GM19463 (cell line): ENCODE measurements at regions not wholly inside any gene's neighbourhood (a gene's known extent, or its start where the extent isn't known, plus 50 kb on each side); places are given as distances from the start of the nearest gene placed in this dataset.
"Not testable (repeated sequence)": the region's sequence is repeated elsewhere in the genome, so short reads cannot be mapped to it uniquely, and the experiment has no call there.

Experiments used
- ATAC-seq: cut with Tn5 transposase; IDR thresholded peaks from one replicate; pipeline ENCODE4 v1.9.1; 2021; ENCODE audit warnings: mild to moderate bottlenecking, moderate library complexity; ENCODE audit not compliant: unreplicated experiment

DNA sequence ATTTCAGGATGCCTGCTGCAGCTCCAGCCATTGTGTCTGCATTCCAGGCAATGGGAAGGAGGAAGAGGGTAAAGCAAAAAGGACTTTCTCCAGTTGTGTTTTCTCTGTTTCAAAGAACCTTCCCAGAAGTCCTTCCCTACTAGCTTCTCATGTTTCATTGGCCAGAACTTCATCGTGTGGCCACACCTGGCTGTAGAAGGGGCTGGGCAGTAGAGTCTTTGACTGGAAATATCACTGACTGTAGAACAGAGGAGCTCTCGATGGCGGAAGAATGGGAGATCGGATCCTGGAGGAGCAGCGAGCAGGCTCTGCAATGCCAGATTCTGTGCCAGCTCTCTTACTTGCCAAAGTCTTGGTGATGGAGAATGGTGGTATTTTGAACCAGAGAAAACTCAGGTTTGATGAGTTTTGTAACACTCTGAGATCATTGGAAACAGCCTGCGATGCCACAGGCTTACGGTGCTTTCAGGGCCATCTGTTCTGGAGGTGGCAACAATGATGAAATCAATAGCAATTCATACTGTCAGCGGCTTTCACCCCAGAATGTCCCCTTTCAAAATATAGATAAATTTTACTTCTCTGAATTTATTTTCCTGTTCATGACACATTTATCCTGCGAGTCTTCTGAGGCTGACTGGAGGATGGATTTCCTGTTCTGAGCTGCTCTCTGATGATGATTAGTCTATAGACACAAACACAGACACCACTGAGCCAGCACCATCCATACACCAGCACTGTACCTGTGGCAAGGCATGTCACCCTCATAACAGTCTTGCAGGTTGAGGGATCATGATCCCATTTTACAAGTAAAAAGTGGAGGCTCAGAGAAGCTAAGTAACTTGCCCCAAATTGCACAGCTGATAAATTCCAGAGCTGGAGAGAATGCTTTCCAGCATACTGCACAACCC is 204.2 kb downstream of the EMX2 start:
- no peak for ATAC-seq

GRCh38 chr10:117747636-117748035 is 205.1 kb downstream of the EMX2 start:
- no peak for ATAC-seq

- ATAC-seq = no peak
Measured at GRCh38 chr10:117748058-117748457, 205.5 kb downstream of the EMX2 start.

GRCh38 chr10:117750616-117751015 is 208.1 kb downstream of the EMX2 start:
- no peak for ATAC-seq

DNA sequence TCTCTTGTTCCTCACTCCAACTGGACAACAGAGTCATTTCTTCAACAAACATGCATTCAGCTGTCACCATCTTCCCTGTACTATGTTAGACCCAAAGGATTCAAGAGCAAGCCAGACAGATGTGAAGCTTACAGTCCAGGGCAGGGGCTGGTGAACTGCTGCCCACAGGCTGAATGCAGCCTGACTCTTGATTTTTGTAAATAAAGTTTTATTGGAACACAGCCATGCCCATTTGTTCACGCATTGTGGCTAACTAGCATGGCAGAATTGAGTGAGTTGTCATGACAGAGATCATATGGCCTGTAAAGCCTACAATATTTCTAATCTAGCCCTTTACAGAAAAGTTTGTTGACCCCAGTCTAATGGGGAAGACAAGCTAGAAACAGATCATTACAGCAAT is 208.7 kb downstream of the EMX2 start:
- ATAC-seq = no peak

DNA sequence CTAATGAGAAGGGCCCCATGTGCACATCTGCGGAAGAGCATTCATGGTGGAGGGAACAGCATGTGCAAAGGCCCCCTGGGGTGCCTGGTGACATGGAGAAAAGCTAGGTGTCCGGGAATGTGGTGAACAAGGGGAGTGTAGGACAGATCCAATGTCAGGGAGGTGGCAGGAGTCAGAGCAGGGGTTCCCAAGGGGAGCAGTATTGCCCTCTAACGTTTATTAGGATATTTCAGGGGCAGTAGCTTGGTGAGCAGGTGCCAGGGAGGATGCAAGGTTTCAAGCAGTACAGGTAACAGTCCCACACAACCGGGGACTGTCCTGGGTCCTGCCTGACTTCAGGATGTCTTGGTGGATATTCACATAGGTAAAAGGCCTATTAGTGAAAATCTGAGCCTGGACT is 209.6 kb downstream of the EMX2 start:
- ATAC-seq = no peak

- no peak for ATAC-seq
Measured at GRCh38 chr10:117754770-117755658, 212.5 kb downstream of the EMX2 start.

DNA sequence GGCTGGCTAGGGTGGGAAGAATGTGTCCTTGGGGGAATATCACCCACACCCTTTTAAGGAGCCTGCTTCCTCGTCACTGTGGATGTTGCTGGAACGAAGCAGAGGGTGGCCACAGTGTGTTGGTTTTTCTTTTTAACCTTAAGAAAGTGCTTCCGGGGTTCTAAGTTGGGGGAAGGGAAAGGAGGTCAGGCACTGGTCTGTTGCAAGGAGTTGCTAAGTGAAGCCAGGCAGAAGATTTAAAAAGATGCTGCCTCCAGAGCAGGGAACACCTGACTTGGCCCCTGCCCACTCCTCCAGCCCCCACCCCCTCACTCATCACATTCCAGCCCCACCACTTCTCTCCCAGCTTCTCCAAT is 213.1 kb downstream of the EMX2 start:
- no peak for ATAC-seq

GRCh38 chr10:117757086-117757720 is 214.7 kb downstream of the EMX2 start:
- no peak for ATAC-seq

GRCh38 chr10:117759266-117759665 is 216.7 kb downstream of the EMX2 start:
- no peak for ATAC-seq

- ATAC-seq = no peak
Measured at GRCh38 chr10:117761695-117762094, 219.1 kb downstream of the EMX2 start.

GRCh38 chr10:117762126-117762818 is 219.7 kb downstream of the EMX2 start:
- no peak for ATAC-seq

DNA sequence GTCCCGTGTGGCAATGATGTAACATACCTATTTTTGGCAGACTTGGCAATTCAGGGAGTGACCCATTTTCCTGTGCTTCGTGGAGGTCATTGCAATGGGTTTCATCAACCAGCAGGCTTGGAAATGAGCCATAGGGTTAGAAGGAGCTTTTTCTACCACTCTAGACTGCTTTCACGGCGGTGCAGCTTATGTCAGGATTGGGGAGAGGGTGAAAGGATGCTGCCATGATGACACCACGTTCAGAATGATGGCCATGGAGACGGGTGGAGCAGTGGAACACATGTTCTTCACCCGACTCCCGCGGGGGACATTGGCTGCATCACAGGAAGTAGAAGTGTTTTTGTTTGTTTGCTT is 220.2 kb downstream of the EMX2 start:
- no peak for ATAC-seq

DNA sequence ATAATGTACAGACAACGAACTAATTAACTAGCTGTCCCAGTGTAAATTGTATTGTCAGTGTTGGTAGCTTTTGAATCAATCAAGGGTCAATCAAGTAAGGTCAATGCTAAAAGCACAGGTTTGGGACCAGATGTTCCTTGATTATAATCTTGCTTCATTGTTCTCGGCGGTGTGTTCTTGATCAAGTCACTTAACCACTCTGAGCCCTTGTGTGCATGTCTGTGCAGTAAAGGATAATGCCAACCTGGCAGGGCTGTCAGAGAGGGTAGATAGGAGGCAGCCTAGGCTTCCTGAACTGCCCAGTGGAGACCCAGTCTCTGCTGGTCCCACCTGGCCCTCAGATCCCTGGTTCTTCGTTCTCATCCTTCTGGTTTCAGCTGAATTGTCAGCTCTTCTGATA is 221.0 kb downstream of the EMX2 start:
- ATAC-seq = no peak

GRCh38 chr10:117768333-117769042 is 225.9 kb downstream of the EMX2 start:
- ATAC-seq = no peak

DNA sequence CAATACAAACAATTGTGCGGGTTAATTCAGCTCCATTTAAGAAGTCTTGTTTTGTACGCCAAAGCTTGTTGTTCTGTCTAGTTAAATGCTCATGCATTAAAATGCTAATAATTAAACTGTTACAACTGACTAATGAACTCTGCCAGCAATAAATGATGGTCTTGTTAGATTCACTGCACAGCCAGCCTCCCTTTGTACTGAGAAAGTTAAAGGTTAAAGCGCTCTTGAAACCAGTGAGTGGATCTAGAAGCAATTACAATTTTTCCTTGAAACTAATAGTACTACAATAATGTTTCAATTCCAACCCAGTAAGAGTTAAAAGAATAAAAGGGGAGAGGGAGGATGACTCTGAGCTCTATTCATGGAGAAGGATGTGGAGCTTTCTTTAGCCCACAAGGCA is 233.0 kb downstream of the EMX2 start:
- ATAC-seq = no peak

GRCh38 chr10:117777222-117777621 is 234.7 kb downstream of the EMX2 start:
- ATAC-seq = not testable (repeated sequence)

DNA sequence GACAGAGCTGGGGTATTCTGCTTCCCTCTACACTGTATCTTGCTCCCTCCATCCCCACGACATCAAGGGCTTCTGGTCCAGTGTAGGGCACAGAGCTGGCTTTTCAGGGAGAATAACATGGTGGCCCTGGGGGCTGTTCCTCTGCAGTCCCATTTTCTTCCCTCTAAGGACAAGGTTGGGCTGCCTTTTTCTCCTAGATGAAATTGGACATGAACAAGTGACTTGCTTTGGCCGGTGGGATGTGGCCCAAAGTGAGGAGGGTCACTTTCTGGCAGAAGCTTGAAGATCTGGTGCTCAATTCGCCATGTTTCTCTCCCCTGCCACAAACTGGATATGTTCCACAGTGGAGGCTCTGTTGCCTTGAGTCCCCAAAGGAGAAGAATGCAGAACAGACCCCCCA is 235.7 kb downstream of the EMX2 start:
- no peak for ATAC-seq

DNA sequence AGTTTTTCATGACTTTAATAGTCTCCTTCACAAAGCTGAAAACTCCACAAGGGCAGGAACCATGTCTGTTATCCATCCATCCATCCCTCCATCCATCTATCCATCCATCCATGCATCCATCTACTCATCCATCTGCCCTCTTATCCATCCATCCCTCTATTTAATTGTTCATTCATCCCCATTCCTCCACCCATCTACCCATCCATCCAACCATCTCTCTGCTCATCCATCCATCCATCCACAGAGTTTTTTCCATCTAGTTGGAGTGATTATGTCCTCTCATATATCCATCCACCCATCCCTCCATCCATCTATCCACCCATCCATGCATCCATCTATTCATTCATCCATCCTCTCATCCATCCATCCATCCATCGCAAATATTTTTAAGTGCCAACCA is 237.9 kb downstream of the EMX2 start:
- no peak for ATAC-seq

GRCh38 chr10:117781216-117781831 is 238.8 kb downstream of the EMX2 start:
- ATAC-seq = no peak
